ENCODE measurements at regions not wholly inside any gene's neighbourhood (a gene's known extent, or its start where the extent isn't known, plus 50 kb on each side); places are given as distances from the start of the nearest gene placed in this dataset.
"Not testable (repeated sequence)": the region's sequence is repeated elsewhere in the genome, so short reads cannot be mapped to it uniquely, and the experiment has no call there.

GRCh38 chr11:29623144-29623722, 393.6 kb downstream of the KCNA4 start:
- no peak for DNase-seq

- DNase-seq = peak; percentile 1
These were observed 400.2 kb downstream of the KCNA4 start for GRCh38 chr11:29616611-29617010.

- no peak for DNase-seq
These were observed 404.4 kb downstream of the KCNA4 start for GRCh38 chr11:29612423-29612822.

GRCh38 chr11:29606330-29607031, 410.3 kb downstream of the KCNA4 start:
- DNase-seq = no peak

- not testable (repeated sequence) for DNase-seq
These were observed 416.7 kb downstream of the KCNA4 start for GRCh38 chr11:29600151-29600575.

- no peak for DNase-seq
These were observed 432.5 kb downstream of the KCNA4 start for GRCh38 chr11:29584342-29584741.

GRCh38 chr11:29578806-29579205, 438.0 kb downstream of the KCNA4 start:
- no peak for DNase-seq

- no peak for DNase-seq
These were observed 452.3 kb downstream of the KCNA4 start for GRCh38 chr11:29564486-29564885.

- DNase-seq = no peak
These were observed 454.6 kb downstream of the KCNA4 start for GRCh38 chr11:29562183-29562582.

GRCh38 chr11:29553990-29554389, 462.8 kb downstream of the KCNA4 start:
- DNase-seq = no peak

GRCh38 chr11:29538339-29539036, 478.3 kb downstream of the KCNA4 start:
- DNase-seq = no peak

GRCh38 chr11:29534836-29535235, 482.0 kb downstream of the KCNA4 start:
- no peak for DNase-seq

- DNase-seq = no peak
These were observed 485.9 kb downstream of the KCNA4 start for GRCh38 chr11:29530961-29531360.

- DNase-seq = peak; percentile 27
These were observed 489.4 kb downstream of the KCNA4 start for GRCh38 chr11:29527391-29527936.

GRCh38 chr11:29518389-29519174, 498.2 kb downstream of the KCNA4 start:
- peak; percentile 31 for DNase-seq

GRCh38 chr11:29511394-29511793, 505.4 kb downstream of the KCNA4 start:
- DNase-seq = no peak

GRCh38 chr11:29507376-29507775, 509.5 kb downstream of the KCNA4 start:
- no peak for DNase-seq

GRCh38 chr11:29495676-29496075, 521.2 kb downstream of the KCNA4 start:
- no peak for DNase-seq

GRCh38 chr11:29490938-29491337, 525.9 kb downstream of the KCNA4 start:
- no peak for DNase-seq

GRCh38 chr11:29486301-29486700, 530.5 kb downstream of the KCNA4 start:
- DNase-seq = no peak

GRCh38 chr11:29485641-29486040, 531.2 kb downstream of the KCNA4 start:
- DNase-seq = no peak

GRCh38 chr11:29484548-29484947, 532.3 kb downstream of the KCNA4 start:
- no peak for DNase-seq

GRCh38 chr11:29483831-29484230, 533.0 kb downstream of the KCNA4 start:
- no peak for DNase-seq
